Ovary (tissue), 3 donors: ENCODE measurements at regions not wholly inside any gene's neighbourhood (a gene's known extent, or its start where the extent isn't known, plus 50 kb on each side); places are given as distances from the start of the nearest gene placed in this dataset.

ENCODE experiments used
- CTCF ChIP-seq, 3 donors: fragments of 450-650 bp in 2 of 3; fragments of 200-600 bp in 1 of 3; IDR thresholded peaks; one replicate each; pipeline versions ENCODE4 v1.5.1 to v1.8.0; 2016 to 2022; ENCODE audit warnings: antibody characterized with exemption in 3 of 3, mild to moderate bottlenecking in 1 of 3
- EP300 ChIP-seq: sonication (generic); formaldehyde crosslinking; IDR thresholded peaks from one replicate; pipeline ENCODE4 v1.6.1; 2017; ENCODE audit warnings: antibody characterized with exemption
- POLR2A ChIP-seq: fragments of 450-650 bp; IDR thresholded peaks from one replicate; pipeline ENCODE4 v1.6.1; 2017; ENCODE audit warnings: antibody characterized with exemption, mild to moderate bottlenecking, moderate library complexity
- donor health status: DM: no; HTN: no; CAD: no.

- no peak for TF ChIP-seq CTCF (IDR thresholded peaks at IDR 0.05)
- no peak for TF ChIP-seq POLR2A
- TF ChIP-seq EP300 = no peak
Measured at GRCh38 chr7:114151777-114152176, 233.0 kb upstream of the PPP1R3A start.
